ENCODE measurements at regions not wholly inside any gene's neighbourhood (a gene's known extent, or its start where the extent isn't known, plus 50 kb on each side); places are given as distances from the start of the nearest gene placed in this dataset.
"Not testable (repeated sequence)": the region's sequence is repeated elsewhere in the genome, so short reads cannot be mapped to it uniquely, and the experiment has no call there.

DNA sequence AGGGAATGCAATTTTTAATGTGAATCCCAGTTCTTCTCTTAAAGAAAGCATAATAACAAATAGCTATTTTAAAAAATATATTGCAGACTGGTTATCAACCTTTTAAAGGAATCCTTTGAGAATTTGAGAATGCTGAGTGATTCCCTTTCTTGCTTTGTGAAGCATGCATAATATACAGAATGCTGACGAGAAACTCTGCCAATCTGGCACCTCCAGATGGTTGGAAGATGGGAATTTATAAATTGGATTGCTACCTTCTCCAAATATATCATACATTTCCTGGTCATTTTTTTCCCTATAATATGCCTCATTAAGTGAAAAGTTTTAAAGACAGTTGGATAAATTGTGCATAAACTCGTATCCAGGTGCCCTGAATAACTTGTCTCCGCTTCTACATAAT, 333.9 kb upstream of the ARPP21 start:
- TF ChIP-seq, protein P1, sequence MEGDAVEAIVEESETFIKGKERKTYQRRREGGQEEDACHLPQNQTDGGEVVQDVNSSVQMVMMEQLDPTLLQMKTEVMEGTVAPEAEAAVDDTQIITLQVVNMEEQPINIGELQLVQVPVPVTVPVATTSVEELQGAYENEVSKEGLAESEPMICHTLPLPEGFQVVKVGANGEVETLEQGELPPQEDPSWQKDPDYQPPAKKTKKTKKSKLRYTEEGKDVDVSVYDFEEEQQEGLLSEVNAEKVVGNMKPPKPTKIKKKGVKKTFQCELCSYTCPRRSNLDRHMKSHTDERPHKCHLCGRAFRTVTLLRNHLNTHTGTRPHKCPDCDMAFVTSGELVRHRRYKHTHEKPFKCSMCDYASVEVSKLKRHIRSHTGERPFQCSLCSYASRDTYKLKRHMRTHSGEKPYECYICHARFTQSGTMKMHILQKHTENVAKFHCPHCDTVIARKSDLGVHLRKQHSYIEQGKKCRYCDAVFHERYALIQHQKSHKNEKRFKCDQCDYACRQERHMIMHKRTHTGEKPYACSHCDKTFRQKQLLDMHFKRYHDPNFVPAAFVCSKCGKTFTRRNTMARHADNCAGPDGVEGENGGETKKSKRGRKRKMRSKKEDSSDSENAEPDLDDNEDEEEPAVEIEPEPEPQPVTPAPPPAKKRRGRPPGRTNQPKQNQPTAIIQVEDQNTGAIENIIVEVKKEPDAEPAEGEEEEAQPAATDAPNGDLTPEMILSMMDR (IDR thresholded peaks at IDR 0.05; ENCODE audit: unreplicated experiment) = no peak
- intact Hi-C loops (cut with micrococcal nuclease) = no loop called here
- CTCF ChIA-PET = interaction anchor here (0.6 to 0.7 kb wide), 2 partner anchors 14 to 670 kb away, joined by 3 read pairs; no protein-coding TSS in a partner anchor

DNA sequence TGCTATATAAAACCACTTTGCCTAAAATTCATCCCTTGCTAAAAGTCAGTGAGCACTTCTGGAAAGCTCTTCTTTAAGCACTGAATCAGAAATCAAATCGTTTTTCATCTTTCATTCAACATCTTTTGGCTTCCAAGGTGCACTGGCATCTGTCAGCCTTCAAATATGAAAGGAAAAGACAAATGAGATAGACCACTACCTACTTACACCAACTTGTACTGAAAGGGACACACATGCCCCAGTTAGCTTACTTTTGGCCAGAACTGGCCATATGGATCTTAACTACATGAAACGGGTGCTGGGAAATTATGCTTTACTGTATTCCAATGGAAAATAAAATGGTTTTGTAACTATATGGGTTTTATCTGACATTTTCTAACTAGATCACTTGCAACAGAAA, 332.0 kb upstream of the ARPP21 start:
- no peak for DNase-seq (ENCODE audit: unreplicated experiment)
- TF ChIP-seq, protein P1 (IDR thresholded peaks at IDR 0.05; ENCODE audit: unreplicated experiment) = no peak
- no peak overlapping the region for H3K27ac Mint-ChIP-seq (ENCODE audit: low read depth, unreplicated experiment)
- peaks cover 77% of the 10 kb centered on the region for H3K27me3 Mint-ChIP-seq (ENCODE audit: insufficient read depth, unreplicated experiment)
- no peak overlapping the region for H3K4me3 Mint-ChIP-seq (ENCODE audit: unreplicated experiment)
- BruUV-seq (replicated peaks) = no TSS peak
- intact Hi-C loops (cut with micrococcal nuclease) = no loop called here
- H3K36me3 Mint-ChIP-seq (ENCODE audit: insufficient read depth, unreplicated experiment) = no peaks in the 10 kb centered on the region
- ChIA-PET CTCF (no interaction called here), POLR2A (no interaction called here)
- H3K9me3 Mint-ChIP-seq (ENCODE audit: unreplicated experiment) = no peaks in the 10 kb centered on the region
- no peaks in the 10 kb centered on the region for H3K4me1 Mint-ChIP-seq (ENCODE audit: insufficient read depth, unreplicated experiment)

More for the DNA sequence above, 333.9 kb upstream of the ARPP21 start:
- Mint-ChIP-seq H3K4me1 (ENCODE audit: insufficient read depth, unreplicated experiment) (no peaks in the 10 kb centered on the region), H3K4me3 (ENCODE audit: unreplicated experiment) (no peak overlapping the region), H3K9me3 (ENCODE audit: unreplicated experiment) (no peaks in the 10 kb centered on the region), H3K36me3 (ENCODE audit: insufficient read depth, unreplicated experiment) (no peaks in the 10 kb centered on the region), H3K27ac (ENCODE audit: low read depth, unreplicated experiment) (no peak overlapping the region), H3K27me3 (ENCODE audit: insufficient read depth, unreplicated experiment) (peaks cover 68% of the 10 kb centered on the region)
- POLR2A ChIA-PET = no interaction called here
- no peak for DNase-seq (ENCODE audit: unreplicated experiment)
- no TSS peak for BruUV-seq (replicated peaks)

DNA sequence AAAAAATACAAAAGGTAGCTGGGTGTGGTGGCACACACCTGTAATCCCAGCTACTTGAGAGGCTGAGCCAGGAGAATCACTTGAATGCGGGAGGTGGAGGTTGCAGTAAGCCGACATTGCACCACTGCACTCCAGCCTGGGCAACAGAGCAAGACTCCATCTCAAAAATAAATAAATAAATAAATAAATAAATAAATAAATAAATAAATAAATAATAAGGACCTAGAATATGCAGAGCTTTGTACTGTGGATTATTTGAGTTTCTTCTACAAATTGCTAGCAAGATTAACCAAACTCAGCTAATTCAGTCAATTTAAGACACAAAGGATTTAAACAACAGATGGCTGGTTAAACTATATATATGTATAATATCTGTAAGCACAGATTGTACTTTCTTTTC, 322.5 kb upstream of the ARPP21 start:
- H3K9me3 Mint-ChIP-seq (ENCODE audit: unreplicated experiment); H3K36me3 Mint-ChIP-seq (ENCODE audit: insufficient read depth, unreplicated experiment); intact Hi-C loops (cut with micrococcal nuclease); H3K4me1 Mint-ChIP-seq (ENCODE audit: insufficient read depth, unreplicated experiment); BruUV-seq (replicated peaks); DNase-seq (ENCODE audit: unreplicated experiment); CTCF ChIA-PET; H3K27ac Mint-ChIP-seq (ENCODE audit: low read depth, unreplicated experiment); H3K4me3 Mint-ChIP-seq (ENCODE audit: unreplicated experiment); POLR2A ChIA-PET: not testable (repeated sequence)
- H3K27me3 Mint-ChIP-seq (ENCODE audit: insufficient read depth, unreplicated experiment) = peaks cover 47% of the 10 kb centered on the region

DNA sequence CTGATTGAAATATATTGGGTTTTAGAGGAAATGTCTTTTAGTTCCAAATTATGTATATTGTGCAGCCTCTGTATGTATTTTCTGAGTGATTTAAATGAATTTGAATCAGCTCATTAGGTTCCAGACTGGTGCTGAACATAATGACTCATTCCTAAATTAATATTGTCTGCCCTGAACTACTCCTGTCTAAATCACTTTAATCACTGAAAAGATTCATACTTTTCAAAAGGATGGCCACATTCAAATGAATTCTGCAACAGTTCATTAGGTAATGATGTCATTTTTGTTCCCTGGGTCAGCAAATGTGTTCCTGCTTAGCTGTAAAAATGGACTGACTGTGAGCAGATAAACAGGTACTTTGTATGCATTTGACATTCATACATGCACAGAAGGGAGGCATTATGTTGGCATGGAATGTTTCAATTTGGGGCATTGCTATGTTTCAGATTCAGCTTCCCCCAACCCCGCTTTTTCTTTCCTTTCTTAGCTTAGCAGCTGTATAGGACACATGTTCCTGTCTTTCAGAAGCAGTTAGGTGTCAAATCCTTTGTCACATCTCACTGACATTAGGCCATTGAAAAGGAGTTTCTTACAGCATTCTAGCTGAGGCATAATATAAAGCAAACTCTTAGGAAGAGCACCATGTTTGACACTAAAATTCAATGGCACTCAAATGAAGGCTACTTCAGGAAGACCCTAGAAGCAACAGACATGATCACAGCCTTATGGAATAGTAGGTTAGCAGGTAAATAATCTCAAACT, 318.5 kb upstream of the ARPP21 start:
- Mint-ChIP-seq H3K9me3 (ENCODE audit: unreplicated experiment) (no peaks in the 10 kb centered on the region), H3K4me3 (ENCODE audit: unreplicated experiment) (no peak overlapping the region), H3K36me3 (ENCODE audit: insufficient read depth, unreplicated experiment) (no peaks in the 10 kb centered on the region), H3K27me3 (ENCODE audit: insufficient read depth, unreplicated experiment) (peaks cover 10% of the 10 kb centered on the region), H3K27ac (ENCODE audit: low read depth, unreplicated experiment) (no peak overlapping the region), H3K4me1 (ENCODE audit: insufficient read depth, unreplicated experiment) (no peaks in the 10 kb centered on the region)
- no peak for DNase-seq (ENCODE audit: unreplicated experiment)
- ChIA-PET CTCF (no interaction called here), POLR2A (no interaction called here)
- no TSS peak for BruUV-seq (replicated peaks)
- TF ChIP-seq, protein P1 (IDR thresholded peaks at IDR 0.05; ENCODE audit: unreplicated experiment) = no peak
- intact Hi-C loops (cut with micrococcal nuclease) = no loop called here
